Right renal cortex interstitium (tissue), 3 donors: ENCODE measurements at regions not wholly inside any gene's neighbourhood (a gene's known extent, or its start where the extent isn't known, plus 50 kb on each side); places are given as distances from the start of the nearest gene placed in this dataset.
"Not testable (repeated sequence)": the region's sequence is repeated elsewhere in the genome, so short reads cannot be mapped to it uniquely, and the experiment has no call there.

Experiments used
- DNase-seq, 3 donors: peaks; one replicate each; pipeline ENCODE4 v3.0.0-alpha.2; 2013; ENCODE audit warnings: low read depth in 3 of 3, low spot score in 2 of 3

GRCh38 chr6:28621268-28621667, 95.6 kb downstream of the GPX5 start:
- not testable (repeated sequence) for DNase-seq

GRCh38 chr6:28623242-28623641, 97.6 kb downstream of the GPX5 start:
- DNase-seq, result not testable (repeated sequence)

- DNase-seq, result not testable (repeated sequence)
These were observed 100.7 kb downstream of the GPX5 start for GRCh38 chr6:28626386-28626785.

GRCh38 chr6:28632326-28632851, 106.7 kb downstream of the GPX5 start:
- DNase-seq, result no peak

GRCh38 chr6:28633445-28634215, 107.9 kb downstream of the GPX5 start:
- DNase-seq, result no peak

DNA sequence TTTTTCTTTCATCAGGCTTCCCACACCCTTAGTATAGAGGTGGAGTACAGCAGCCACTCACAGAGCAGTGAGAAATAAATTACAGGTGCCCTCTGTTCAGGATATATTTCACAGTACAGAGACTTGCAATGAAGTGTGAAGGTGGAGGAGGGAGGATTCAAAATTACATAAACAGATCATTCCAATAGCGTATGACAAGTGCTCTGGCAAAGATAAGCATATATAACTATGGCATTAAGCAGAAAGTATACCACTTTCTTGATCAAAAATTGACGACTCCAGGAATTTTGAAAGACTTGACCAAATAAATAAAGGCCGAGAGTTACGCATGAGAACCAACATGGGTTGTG, 108.7 kb downstream of the GPX5 start:
- no peak for DNase-seq

DNA sequence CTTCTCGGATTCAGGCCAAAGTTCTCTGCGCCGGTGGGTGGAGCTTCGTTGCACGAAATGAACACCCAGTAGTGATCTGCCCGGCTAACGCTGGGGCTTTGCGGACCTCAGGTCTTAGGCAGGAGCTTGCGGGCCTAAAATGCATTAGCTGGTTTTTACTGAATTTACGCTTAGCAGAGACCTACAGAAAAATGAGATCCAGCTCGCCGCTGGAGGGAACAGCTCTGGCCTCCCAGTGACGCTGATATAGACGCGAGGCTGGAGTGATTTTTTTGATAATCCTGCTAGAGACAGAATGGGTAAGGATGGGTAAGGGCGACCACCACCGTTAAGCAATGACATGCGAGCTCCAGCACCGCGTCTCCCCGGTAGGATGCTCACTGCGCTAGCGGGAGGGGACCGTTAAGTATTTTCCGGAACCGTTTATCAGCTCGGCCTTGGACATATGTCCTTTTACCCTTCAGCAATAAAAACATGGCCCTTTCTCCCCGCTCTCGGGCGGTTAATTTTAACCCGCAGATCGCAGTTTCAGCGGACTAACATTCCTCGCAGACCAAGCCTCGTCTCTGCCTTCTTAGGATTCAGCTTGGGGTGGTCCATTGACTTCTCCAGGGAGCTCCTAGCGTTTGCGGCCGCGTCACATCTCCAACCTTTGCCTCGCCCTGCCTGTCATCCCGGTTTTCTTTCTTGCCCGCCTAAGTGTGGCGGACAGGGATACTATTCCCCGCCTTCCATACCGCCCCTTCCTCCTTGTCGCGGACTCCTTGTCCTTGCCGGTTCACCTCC, 109.3 kb downstream of the GPX5 start:
- DNase-seq, result no peak

DNA sequence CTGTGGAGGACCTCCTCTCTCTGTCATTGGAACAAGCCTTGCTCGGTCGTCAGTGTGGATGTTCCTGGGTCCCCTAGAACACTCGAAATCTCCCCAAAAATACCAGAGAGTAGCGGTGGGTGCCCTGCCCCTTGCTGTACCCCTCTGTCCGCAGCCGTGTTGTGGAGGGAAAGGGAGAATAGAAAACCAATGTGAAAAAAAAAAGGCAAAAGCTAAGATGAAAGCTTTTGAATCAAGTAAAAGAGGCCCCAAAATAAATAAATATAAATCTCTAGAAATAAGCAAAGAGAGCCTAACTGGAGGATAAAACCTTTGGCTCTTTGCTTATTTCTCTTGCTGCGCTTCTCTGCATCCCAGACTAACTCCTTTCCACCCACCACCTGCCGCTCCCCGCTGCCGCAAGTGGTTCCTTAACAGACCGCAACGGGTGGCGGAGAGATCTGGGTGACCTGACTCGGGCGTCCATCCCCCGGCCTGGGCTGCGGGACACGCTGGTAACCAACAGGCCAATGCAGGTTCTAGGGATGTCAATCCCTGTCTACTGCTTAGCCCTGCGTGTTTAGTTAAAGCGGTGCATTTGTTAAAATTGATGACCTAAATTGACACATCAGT, 110.0 kb downstream of the GPX5 start:
- DNase-seq, result no peak

DNA sequence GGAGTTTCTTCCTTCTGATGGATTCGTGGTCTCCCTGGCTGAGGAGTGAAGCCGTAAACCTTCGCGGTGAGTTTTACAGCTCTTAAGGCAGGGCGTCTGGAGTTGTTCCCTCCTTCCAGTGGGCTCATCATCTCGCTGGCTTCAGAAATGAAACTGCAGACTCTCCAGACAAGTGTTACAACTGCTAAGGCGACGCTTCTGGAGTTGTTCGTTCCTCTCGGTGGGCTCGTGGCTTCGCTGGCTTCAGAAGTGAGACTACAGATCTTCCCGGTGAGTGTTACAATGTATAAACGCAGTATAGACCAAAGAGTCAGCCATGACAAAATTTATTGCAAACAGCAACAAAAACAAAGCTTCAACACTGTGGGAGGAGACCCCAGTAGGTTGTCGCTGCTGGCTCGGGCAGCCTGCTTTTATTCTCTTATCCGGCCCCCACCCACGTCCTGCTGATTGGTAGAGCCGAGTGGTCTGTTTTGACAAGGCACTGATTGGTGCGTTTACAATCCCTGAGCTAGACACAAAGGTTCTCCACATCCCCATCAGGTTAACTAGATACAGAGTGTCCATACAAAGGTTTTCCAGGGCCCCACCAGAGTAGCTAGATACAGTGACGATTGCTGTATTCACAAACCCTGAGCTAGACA, 113.2 kb downstream of the GPX5 start:
- DNase-seq, result no peak

GRCh38 chr6:28639445-28640290, 114.0 kb downstream of the GPX5 start:
- not testable (repeated sequence) for DNase-seq

GRCh38 chr6:28643017-28643740, 117.5 kb downstream of the GPX5 start:
- no peak for DNase-seq

GRCh38 chr6:28646650-28647049, 121.0 kb downstream of the GPX5 start:
- DNase-seq, result no peak

DNA sequence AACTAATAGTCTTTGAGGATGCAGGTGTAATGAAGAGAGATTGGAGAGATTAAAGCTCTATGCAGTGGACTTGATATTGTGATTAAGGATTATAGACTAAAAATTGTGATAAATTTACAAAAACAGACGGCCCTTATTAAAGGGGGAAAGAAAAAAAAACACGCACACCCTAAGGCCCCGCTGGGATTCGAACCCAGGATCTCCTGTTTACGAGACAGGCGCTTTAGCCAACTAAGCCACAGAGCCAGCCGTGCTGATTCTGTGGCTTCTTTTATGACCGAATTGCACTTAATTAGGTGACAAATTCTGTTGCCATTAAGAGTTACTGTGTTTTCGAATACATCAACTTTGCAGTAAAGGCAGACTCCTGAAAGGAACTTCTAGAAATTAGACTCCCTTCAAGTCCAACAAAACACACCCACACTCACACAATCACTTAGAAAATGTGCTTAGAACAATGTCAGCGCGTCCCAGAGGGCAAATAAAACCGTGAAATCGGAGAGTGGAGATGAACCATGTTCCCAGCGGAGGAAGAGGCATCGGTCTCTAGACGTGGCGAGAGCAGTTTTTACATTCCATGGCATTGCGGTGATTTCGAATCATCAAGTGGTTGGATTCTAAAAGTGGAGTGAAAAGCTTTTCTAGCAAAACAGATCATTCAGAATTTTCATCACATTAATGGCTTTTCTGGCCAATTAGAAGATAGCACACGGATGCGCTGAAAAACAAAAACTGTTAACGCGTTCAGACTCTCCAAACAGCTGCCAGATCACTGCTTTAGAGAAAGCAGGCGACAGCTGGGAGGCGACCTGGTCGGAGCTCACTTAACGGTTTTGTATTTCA, 122.6 kb downstream of the GPX5 start:
- DNase-seq, result peak; percentile 71 to 83 (median 78)

DNA sequence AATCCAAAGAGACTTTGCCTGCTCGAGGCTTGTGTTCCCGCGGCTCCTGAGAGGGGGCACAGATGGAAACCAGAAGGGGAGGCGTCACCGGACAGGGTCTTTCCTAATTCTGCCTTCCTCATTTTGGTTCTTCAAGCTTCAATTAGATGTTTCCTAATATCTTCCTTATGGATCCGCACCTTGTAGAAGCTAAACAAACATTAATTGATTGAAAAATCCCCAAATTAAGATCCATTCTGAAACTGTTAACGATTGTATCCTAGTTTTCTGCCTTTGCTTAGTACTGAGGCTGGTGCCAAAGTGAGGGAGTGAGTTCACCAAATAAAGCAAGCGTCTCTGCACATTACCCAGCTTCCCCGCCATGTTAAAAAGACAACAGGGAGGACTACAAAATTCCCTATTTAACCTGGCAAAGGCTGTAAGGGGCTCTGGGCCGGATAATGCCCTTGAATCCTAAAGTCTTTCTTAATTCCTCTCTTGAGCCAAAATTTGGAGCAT, 123.2 kb downstream of the GPX5 start:
- DNase-seq, result no peak

- DNase-seq, result no peak
These were observed 125.5 kb downstream of the GPX5 start for GRCh38 chr6:28651161-28651560.

- DNase-seq, result no peak
These were observed 128.2 kb downstream of the GPX5 start for GRCh38 chr6:28653876-28654275.

DNA sequence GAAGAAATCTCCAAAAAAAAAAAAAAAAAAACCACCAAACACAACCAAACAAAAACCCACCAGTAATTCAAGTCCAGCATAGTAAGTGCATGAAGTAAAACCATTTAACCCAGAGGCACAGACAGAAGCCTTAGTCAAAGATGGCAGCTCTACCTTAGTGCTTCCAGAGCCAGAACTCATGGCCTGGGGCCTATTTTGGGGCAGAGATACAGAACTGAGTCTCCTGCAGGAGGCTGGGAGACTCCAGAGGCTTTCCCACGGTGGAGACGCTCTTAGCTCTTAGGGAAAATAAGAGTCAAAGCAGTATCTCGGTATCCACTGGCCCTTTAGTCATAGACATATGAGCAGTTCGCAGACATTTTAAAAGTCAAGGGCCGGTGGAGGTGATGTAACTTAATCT, 129.5 kb downstream of the GPX5 start:
- DNase-seq, result no peak

GRCh38 chr6:28656715-28657114, 131.0 kb downstream of the GPX5 start:
- no peak for DNase-seq
